Peyer's patch (tissue), 4 donors: ENCODE measurements at regions not wholly inside any gene's neighbourhood (a gene's known extent, or its start where the extent isn't known, plus 50 kb on each side); places are given as distances from the start of the nearest gene placed in this dataset.

ENCODE experiments used
- DNase-seq, 3 donors: peaks; one replicate each; pipeline ENCODE4 v3.0.0-alpha.2; 2017 to 2019
- H3K27ac ChIP-seq, 4 donors: fragments of 200-600 bp; sonication (generic); one replicate each; pipeline ENCODE4 v1.5.1; 2016 to 2019
- H3K27me3 ChIP-seq, 2 donors: fragments of 200-600 bp; sonication (generic); one replicate each; pipeline ENCODE4 v1.5.1; 2019
- H3K36me3 ChIP-seq, 3 donors: fragments of 200-600 bp; sonication (generic); one replicate each; pipeline ENCODE4 v1.5.1; 2016 to 2019
- H3K4me1 ChIP-seq, 4 donors: fragments of 200-600 bp; sonication (generic); one replicate each; pipeline ENCODE4 v1.5.1; 2016 to 2019
- H3K4me3 ChIP-seq, 4 donors: fragments of 200-600 bp; sonication (generic); 1 replicate in 3 of 4; 2 replicates in 1 of 4; pipeline ENCODE4 v1.5.1; 2016 to 2019; ENCODE audit warnings: mild to moderate bottlenecking in 1 of 4
- H3K9me3 ChIP-seq, 4 donors: fragments of 200-600 bp; sonication (generic); one replicate each; pipeline ENCODE4 v1.5.1; 2016 to 2019; ENCODE audit warnings: mild to moderate bottlenecking in 1 of 4
- POLR2A ChIP-seq, 2 donors: fragments of 450-650 bp; IDR thresholded peaks; one replicate each; pipeline ENCODE4 v1.5.1; 2017; ENCODE audit warnings: antibody characterized with exemption in 2 of 2, mild to moderate bottlenecking in 2 of 2, moderate library complexity in 2 of 2
- TF ChIP-seq, protein P1 (sequence below), 6 experiments: fragments of 450-650 bp in 4 of 6; fragments of 200-600 bp in 2 of 6; sonication (generic) in 1 of 6; IDR thresholded peaks; one replicate each; pipeline ENCODE4 v1.5.1; 2017 to 2019; ENCODE audit warnings: antibody characterized with exemption in 6 of 6, mild to moderate bottlenecking in 3 of 6, moderate library complexity in 1 of 6

DNA sequence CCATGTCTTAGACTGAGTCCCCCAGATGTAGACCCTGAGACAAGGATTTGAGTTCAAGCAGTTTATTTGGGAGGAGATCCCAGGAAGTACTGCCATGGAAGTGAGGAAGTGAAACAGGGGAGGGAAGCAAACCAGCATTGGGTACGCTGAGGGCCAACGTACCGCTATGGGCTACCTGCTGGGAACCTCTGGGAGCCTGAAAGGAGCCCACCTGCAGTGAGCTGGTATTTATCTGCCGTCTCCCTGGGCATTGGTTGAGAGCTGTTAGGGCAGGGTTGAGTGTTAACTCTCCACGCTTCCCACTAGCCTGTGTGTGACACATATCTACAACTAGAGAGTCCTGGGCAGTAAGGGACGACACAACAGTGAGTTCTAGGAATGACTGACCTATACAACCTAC, 131.6 kb upstream of the SLC24A2 start:
- no peak overlapping the region for H3K27ac ChIP-seq
- no peak for TF ChIP-seq POLR2A (IDR thresholded peaks at IDR 0.05)
- TF ChIP-seq, protein P1, sequence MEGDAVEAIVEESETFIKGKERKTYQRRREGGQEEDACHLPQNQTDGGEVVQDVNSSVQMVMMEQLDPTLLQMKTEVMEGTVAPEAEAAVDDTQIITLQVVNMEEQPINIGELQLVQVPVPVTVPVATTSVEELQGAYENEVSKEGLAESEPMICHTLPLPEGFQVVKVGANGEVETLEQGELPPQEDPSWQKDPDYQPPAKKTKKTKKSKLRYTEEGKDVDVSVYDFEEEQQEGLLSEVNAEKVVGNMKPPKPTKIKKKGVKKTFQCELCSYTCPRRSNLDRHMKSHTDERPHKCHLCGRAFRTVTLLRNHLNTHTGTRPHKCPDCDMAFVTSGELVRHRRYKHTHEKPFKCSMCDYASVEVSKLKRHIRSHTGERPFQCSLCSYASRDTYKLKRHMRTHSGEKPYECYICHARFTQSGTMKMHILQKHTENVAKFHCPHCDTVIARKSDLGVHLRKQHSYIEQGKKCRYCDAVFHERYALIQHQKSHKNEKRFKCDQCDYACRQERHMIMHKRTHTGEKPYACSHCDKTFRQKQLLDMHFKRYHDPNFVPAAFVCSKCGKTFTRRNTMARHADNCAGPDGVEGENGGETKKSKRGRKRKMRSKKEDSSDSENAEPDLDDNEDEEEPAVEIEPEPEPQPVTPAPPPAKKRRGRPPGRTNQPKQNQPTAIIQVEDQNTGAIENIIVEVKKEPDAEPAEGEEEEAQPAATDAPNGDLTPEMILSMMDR (IDR thresholded peaks at IDR 0.05): no peak
- H3K9me3 ChIP-seq: no peaks in the 10 kb centered on the region
- H3K4me3 ChIP-seq: no peak overlapping the region
- H3K4me1 ChIP-seq: no peaks in the 10 kb centered on the region
- no peaks in the 10 kb centered on the region for H3K36me3 ChIP-seq
- H3K27me3 ChIP-seq: no peaks in the 10 kb centered on the region
- no peak for DNase-seq

DNA sequence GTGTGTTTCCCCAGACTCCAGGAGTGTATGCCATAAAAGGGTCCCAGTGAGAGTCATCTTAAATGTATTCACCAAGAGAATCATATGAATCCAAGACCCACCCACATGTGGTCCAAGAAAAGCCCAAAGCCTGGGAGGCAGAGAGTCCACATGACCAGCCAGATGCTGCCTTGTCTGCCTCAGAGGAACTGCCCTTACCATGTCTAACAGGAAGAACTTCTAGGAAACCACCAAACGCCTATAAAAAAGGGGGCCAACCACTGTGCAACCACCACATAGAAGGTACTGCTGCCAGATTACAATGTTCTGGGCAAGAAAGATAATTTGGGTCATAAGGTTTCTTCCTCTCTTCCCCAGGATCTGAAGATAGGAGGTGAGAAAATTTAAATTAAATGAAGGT, 129.8 kb upstream of the SLC24A2 start:
- no peak overlapping the region for H3K27ac ChIP-seq
- no peak for DNase-seq
- no peaks in the 10 kb centered on the region for H3K27me3 ChIP-seq
- no peaks in the 10 kb centered on the region for H3K9me3 ChIP-seq
- no peak for TF ChIP-seq POLR2A (IDR thresholded peaks at IDR 0.05)
- TF ChIP-seq, protein P1 (IDR thresholded peaks at IDR 0.05): no peak
- H3K36me3 ChIP-seq: no peaks in the 10 kb centered on the region
- no peaks in the 10 kb centered on the region for H3K4me1 ChIP-seq
- H3K4me3 ChIP-seq: no peak overlapping the region

DNA sequence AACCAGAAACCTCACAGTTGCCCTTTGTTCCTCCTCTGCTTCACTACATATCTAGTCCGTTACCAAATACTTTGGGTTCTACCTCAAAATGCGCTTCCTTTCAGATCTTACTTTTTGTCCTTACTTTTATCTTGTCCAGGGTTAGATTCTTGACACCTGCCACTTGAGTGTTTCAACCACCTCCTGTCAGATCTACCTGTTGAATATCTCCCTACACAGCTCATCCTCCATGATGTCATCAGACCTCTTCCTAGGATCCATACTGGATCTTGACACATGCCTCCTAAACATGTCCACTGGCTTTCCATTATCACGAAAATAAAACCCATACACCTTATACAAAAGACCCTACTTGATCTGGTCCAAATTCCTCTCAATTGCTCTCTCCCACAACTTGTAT, 125.2 kb upstream of the SLC24A2 start:
- TF ChIP-seq, protein P1 (IDR thresholded peaks at IDR 0.05): no peak
- no peak for TF ChIP-seq POLR2A (IDR thresholded peaks at IDR 0.05)
- Histone ChIP-seq H3K4me3 (no peak overlapping the region), H3K4me1 (no peaks in the 10 kb centered on the region), H3K36me3 (no peaks in the 10 kb centered on the region), H3K9me3 (no peaks in the 10 kb centered on the region), H3K27ac (no peak overlapping the region), H3K27me3 (no peaks in the 10 kb centered on the region)
- no peak for DNase-seq

DNA sequence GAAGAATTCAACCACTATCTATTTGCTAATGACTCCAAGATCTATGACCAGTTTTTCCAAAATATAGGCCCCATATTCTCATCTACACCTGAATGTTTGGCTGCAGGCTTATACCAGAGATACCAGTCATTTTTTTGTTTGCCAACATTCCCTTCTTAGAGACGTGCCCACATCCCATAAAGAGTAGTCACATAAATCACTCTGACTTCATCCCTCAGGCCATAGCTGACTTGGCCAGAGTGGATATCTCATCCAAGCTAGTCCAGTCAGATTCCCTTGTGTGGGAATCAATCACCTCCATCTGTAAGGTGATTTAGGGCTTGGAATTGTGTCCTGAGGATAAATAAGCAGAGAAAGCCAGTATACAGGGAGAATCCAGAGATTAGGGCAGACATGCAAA, 124.3 kb upstream of the SLC24A2 start:
- H3K9me3 ChIP-seq: no peaks in the 10 kb centered on the region
- H3K4me3 ChIP-seq: no peak overlapping the region
- H3K36me3 ChIP-seq: no peaks in the 10 kb centered on the region
- TF ChIP-seq, protein P1 (IDR thresholded peaks at IDR 0.05): no peak
- TF ChIP-seq POLR2A (IDR thresholded peaks at IDR 0.05): no peak
- H3K27me3 ChIP-seq: no peaks in the 10 kb centered on the region
- DNase-seq: no peak
- H3K27ac ChIP-seq: no peak overlapping the region
- no peaks in the 10 kb centered on the region for H3K4me1 ChIP-seq

DNA sequence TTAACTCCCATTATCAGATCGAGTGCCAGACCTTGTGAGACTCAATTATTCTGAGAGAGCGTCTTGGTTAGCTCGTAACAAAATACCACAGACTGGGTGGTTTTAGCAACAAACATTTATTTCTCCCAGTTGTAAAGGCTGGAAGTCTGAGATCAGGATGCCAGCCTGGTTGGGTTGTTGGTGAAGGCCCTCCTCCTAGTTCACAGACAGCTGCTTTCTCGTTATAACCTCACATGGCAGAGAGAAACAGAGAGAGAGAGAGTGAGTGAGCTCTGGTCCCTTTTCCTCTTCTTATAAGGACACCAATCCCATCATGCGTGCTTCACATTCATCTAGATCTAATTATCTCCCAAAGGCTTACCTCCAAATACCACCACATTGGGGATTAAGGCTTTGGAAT, 114.2 kb upstream of the SLC24A2 start:
- no peaks in the 10 kb centered on the region for H3K9me3 ChIP-seq
- H3K27ac ChIP-seq: no peak overlapping the region
- H3K27me3 ChIP-seq: no peaks in the 10 kb centered on the region
- no peak overlapping the region for H3K4me3 ChIP-seq
- no peak for TF ChIP-seq POLR2A (IDR thresholded peaks at IDR 0.05)
- TF ChIP-seq, protein P1 (IDR thresholded peaks at IDR 0.05): no peak
- H3K36me3 ChIP-seq: no peaks in the 10 kb centered on the region
- DNase-seq: no peak
- H3K4me1 ChIP-seq: no peaks in the 10 kb centered on the region

DNA sequence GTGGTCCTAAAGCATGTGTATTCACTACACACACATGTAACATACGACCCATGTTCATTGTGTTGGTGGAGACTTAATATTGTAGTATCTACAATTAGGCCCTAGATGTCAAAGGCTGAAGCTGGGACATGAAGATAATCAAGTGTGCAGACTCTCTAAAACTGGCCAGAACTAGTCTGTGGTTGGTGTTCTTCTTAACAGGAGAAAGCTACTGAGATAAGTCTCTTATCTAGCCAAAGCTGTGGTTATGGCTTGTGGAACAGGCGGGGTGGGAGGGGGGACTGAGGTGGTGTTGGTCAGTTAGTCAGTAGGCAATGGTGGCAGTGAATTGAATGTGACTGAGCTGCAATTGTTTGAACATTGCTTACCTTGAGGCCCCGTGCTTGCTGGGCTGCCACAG, 112.7 kb upstream of the SLC24A2 start:
- Histone ChIP-seq H3K4me1 (no peaks in the 10 kb centered on the region), H3K4me3 (no peak overlapping the region), H3K27me3 (no peaks in the 10 kb centered on the region), H3K27ac (no peak overlapping the region), H3K9me3 (no peaks in the 10 kb centered on the region), H3K36me3 (no peaks in the 10 kb centered on the region)
- TF ChIP-seq POLR2A (IDR thresholded peaks at IDR 0.05): no peak
- TF ChIP-seq, protein P1 (IDR thresholded peaks at IDR 0.05): no peak
- DNase-seq: no peak
